ENCODE measurements at regions not wholly inside any gene's neighbourhood (a gene's known extent, or its start where the extent isn't known, plus 50 kb on each side); places are given as distances from the start of the nearest gene placed in this dataset.

DNA sequence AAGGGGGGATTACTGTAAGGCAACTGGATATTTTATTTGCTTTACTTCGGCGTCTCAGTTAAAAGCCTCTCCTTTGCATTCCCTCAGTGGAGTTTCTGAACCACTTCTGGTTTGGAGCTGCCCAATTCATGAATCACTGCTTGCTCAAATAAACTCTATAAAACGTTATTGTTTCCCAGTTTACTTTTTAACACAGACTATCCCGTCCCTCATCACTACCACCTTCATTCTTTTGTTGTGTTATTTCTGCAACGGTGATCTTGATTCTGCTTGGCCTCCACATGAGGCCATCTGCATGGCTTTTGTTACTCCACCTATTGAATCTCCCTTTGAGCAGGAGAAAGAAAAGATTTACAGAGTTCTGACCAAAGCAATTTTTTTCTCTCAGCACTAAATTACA, 104.0 kb upstream of the PLEKHA5 start:
- Histone ChIP-seq H3K9me3 (replicated peaks; ENCODE audit: low read length) (no peaks in the 10 kb centered on the region), H3K27me3 (ENCODE audit: control insufficient read depth, insufficient read depth, low read length) (no peaks in the 10 kb centered on the region), H3K36me3 (ENCODE audit: insufficient read depth, low read length) (no peaks in the 10 kb centered on the region), H3K4me2 (ENCODE audit: low read length) (no peak overlapping the region), H3K4me3 (ENCODE audit: low read length) (no peak overlapping the region), H3K9ac (ENCODE audit: low read depth, low read length) (no peak overlapping the region), H3K4me1 (ENCODE audit: control insufficient read depth, insufficient read depth, low read length) (peaks cover 1% of the 10 kb centered on the region)

DNA sequence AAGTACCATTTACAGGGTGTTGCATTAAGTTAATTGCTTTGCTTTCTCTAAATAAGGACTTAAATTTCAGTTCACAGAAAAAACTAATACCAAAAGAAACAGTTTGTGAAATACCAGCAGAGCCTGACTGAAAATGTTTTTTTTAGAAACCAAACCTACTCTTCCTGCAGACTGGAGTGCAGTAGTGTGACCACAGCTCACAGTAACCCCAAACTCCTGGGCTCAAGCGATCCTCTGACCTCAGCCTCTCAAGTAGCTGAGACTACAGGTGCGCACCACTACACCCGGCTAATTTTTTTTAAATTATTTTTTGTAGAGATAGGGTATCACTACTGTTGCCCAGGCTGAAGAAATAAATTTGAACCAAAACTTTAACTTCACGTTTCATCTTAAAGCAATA, 103.5 kb upstream of the PLEKHA5 start:
- no peaks in the 10 kb centered on the region for H3K36me3 ChIP-seq (ENCODE audit: insufficient read depth, low read length)

DNA sequence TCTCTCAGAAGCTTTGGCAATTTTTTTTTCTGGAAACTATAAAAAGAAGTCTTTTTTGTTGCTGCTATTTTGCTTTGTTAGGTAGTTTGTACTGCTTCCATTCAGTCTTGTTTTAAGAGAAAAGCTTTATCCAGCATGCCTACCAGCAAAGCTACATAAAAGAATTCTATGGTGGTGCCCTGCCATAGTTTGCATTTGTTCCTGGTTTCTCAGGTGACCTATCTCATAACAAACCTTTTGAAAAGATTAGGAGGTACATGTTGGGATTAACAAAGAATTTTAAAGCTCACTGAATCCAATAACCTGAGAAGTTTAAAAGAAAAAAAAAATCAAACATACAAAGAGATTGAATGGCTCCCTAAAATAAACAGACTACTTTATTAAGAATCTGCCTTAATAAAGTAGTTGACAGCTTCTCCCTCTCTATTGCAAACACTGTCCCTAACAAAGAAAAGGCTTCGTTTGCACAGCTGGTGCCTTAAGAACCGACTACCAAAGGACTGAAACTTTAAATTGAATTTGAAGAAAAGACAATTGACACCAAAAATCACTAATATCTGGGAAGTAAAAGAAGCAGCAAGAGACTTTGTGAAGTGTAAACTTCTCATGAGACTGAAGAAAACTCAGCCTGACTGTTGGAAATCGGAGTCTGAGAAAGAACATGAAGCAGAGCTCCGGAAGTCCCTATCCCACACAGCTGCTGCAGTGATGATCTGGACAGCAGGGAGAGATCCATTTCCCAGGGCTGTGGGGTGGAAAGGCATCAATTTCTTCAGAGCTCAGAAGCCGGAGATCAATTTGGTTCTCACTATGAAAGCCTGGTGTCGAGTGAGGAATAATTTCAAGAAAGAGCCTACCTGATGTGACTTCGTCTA, 102.7 kb upstream of the PLEKHA5 start:
- no peak overlapping the region for H3K4me2 ChIP-seq (ENCODE audit: low read length)
- H3K9ac ChIP-seq (ENCODE audit: low read depth, low read length) = no peak overlapping the region
- no peaks in the 10 kb centered on the region for H3K27me3 ChIP-seq (ENCODE audit: control insufficient read depth, insufficient read depth, low read length)
- no peak overlapping the region for H3K4me3 ChIP-seq (ENCODE audit: low read length)
- peaks cover 11% of the 10 kb centered on the region for H3K4me1 ChIP-seq (ENCODE audit: control insufficient read depth, insufficient read depth, low read length)
- no peaks in the 10 kb centered on the region for H3K36me3 ChIP-seq (ENCODE audit: insufficient read depth, low read length)
- no peaks in the 10 kb centered on the region for H3K9me3 ChIP-seq (replicated peaks; ENCODE audit: low read length)

More for the DNA sequence above, 103.5 kb upstream of the PLEKHA5 start:
- H3K4me3 ChIP-seq (ENCODE audit: low read length) = no peak overlapping the region
- H3K9me3 ChIP-seq (replicated peaks; ENCODE audit: low read length) = no peaks in the 10 kb centered on the region
- peaks cover 5% of the 10 kb centered on the region for H3K4me1 ChIP-seq (ENCODE audit: control insufficient read depth, insufficient read depth, low read length)
- no peak overlapping the region for H3K9ac ChIP-seq (ENCODE audit: low read depth, low read length)
- H3K27me3 ChIP-seq (ENCODE audit: control insufficient read depth, insufficient read depth, low read length) = no peaks in the 10 kb centered on the region
- no peak overlapping the region for H3K4me2 ChIP-seq (ENCODE audit: low read length)

DNA sequence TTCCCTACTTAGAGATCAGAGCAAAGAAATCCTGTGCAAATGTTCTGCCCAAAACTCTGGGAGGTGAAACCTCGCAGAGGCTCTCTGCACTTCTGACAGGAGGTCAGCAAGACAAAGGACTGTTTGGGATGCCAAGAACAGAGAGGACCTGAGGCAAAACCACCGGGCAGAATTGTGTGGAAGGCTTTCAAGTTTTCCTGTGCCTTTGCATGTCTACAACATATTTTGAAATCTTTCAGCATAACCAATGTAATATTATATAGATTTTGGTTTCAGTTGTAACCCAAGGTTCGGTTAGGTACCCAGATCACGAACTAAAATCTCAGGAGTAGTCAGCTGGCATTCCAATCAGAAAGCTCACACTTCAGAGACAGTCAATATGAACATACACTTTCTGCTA, 99.4 kb upstream of the PLEKHA5 start:
- no peak overlapping the region for H3K4me2 ChIP-seq (ENCODE audit: low read length)
- H3K9me3 ChIP-seq (replicated peaks; ENCODE audit: low read length) = no peaks in the 10 kb centered on the region
- H3K27me3 ChIP-seq (ENCODE audit: control insufficient read depth, insufficient read depth, low read length) = no peaks in the 10 kb centered on the region
- no peak overlapping the region for H3K9ac ChIP-seq (ENCODE audit: low read depth, low read length)
- peaks cover 11% of the 10 kb centered on the region for H3K4me1 ChIP-seq (ENCODE audit: control insufficient read depth, insufficient read depth, low read length)
- no peak overlapping the region for H3K4me3 ChIP-seq (ENCODE audit: low read length)
- no peaks in the 10 kb centered on the region for H3K36me3 ChIP-seq (ENCODE audit: insufficient read depth, low read length)

DNA sequence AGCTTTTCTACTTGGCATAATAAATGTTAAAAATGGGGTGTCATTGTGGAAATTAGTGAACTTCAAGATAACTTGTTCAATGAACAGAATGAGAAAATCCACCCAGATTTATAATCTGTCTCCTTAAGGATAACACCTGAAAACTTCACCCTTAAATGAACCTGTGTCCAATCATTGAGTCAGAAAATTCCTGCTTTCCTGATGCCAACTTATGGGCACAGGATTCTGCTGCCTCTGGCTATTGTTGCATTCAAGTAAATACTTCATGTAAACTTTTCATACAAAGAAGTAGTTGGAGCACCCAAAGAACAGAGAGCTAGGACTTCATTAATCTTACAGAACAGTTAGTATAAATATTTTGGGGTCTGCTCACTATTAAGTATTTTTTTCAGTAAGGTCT, 98.9 kb upstream of the PLEKHA5 start:
- Histone ChIP-seq H3K4me2 (ENCODE audit: low read length) (no peak overlapping the region), H3K4me3 (ENCODE audit: low read length) (no peak overlapping the region), H3K9ac (ENCODE audit: low read depth, low read length) (no peak overlapping the region), H3K9me3 (replicated peaks; ENCODE audit: low read length) (no peaks in the 10 kb centered on the region), H3K36me3 (ENCODE audit: insufficient read depth, low read length) (no peaks in the 10 kb centered on the region), H3K27me3 (ENCODE audit: control insufficient read depth, insufficient read depth, low read length) (no peaks in the 10 kb centered on the region), H3K4me1 (ENCODE audit: control insufficient read depth, insufficient read depth, low read length) (peaks cover 11% of the 10 kb centered on the region)

DNA sequence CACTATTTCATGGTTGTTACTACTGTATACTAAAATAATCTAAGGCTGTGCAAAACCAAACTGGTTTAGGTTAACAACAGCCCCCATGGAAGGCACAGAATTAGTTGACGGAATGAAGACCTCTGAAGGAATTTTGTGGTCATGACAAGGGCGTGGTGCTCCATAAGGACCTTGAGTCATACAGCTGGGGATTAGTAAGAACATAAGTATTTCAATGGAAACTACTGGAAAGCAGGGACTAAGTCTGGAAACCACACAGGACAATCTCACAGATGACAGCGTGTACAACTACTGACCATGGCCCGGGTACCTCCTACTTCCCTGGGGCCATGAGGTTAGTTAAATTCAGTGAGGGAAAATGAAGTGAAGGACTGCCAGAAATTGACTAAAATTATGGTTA, 98.5 kb upstream of the PLEKHA5 start:
- Histone ChIP-seq H3K9me3 (replicated peaks; ENCODE audit: low read length) (no peaks in the 10 kb centered on the region), H3K36me3 (ENCODE audit: insufficient read depth, low read length) (no peaks in the 10 kb centered on the region), H3K4me2 (ENCODE audit: low read length) (no peak overlapping the region), H3K27me3 (ENCODE audit: control insufficient read depth, insufficient read depth, low read length) (no peaks in the 10 kb centered on the region), H3K4me1 (ENCODE audit: control insufficient read depth, insufficient read depth, low read length) (peaks cover 11% of the 10 kb centered on the region), H3K4me3 (ENCODE audit: low read length) (no peak overlapping the region), H3K9ac (ENCODE audit: low read depth, low read length) (no peak overlapping the region)

DNA sequence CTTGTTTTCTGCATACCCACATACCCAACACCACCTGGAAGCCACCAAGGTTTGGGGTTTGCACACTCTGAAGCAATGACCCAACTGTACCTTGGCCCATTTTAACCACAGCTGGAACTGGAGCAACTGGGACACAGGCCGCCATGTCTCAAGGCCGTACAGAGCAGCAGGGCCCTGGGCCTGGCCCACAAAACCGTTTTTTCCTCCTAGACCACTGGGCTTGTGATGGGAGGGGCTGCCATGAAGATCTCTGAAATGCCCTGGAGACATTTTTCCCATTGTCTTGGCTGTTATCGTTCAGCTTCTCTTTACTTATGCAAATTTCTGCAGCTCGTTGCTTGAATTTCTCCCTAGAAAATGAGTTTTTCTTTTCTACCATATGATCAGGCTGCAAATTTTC, 96.7 kb upstream of the PLEKHA5 start:
- H3K36me3 ChIP-seq (ENCODE audit: insufficient read depth, low read length) = no peaks in the 10 kb centered on the region
- no peak overlapping the region for H3K4me3 ChIP-seq (ENCODE audit: low read length)
- H3K9ac ChIP-seq (ENCODE audit: low read depth, low read length) = no peak overlapping the region
- H3K4me1 ChIP-seq (ENCODE audit: control insufficient read depth, insufficient read depth, low read length) = peaks cover 11% of the 10 kb centered on the region
- no peak overlapping the region for H3K4me2 ChIP-seq (ENCODE audit: low read length)
- no peaks in the 10 kb centered on the region for H3K27me3 ChIP-seq (ENCODE audit: control insufficient read depth, insufficient read depth, low read length)
- no peaks in the 10 kb centered on the region for H3K9me3 ChIP-seq (replicated peaks; ENCODE audit: low read length)

DNA sequence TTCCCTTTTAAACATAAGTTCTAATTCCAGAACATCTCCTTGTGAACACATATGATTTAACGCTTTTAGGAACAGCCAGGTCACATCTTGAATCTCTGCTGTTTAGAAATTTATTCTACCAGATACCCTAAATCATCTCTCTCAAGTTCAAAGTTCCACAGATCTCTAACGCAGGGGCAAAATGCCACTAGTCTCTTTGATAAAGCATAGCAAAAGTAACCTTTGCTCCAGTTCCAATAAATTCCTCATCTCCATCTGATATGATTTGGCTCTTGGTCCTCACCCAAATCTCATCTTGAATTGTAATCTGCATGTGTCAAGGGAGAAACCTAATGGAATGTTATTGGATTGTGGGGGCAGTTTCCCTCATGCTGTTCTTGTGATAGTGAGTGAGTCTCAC, 96.3 kb upstream of the PLEKHA5 start:
- H3K9ac ChIP-seq (ENCODE audit: low read depth, low read length) = no peak overlapping the region
- H3K4me2 ChIP-seq (ENCODE audit: low read length) = no peak overlapping the region
- no peak overlapping the region for H3K4me3 ChIP-seq (ENCODE audit: low read length)

DNA sequence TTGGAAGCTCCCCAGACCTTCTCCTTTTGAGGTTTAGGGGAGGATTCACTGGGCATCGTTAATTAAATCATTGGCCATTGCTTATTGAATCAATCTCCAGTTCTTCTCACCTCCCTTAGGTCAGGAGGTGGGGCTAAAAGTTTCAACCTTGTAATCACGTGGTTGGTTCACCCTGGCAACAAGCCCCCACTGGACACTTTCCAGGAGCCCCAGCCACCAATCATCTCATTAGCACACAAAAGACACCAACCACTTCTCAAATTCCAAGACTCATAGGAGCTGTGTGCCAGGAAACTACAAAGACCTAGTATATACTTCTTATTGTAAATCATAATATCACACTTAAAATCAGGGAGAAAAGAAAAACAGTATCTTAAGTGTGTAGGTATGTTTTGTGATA, 94.6 kb upstream of the PLEKHA5 start:
- Histone ChIP-seq H3K4me3 (ENCODE audit: low read length) (no peak overlapping the region), H3K9me3 (replicated peaks; ENCODE audit: low read length) (no peaks in the 10 kb centered on the region), H3K36me3 (ENCODE audit: insufficient read depth, low read length) (no peaks in the 10 kb centered on the region), H3K9ac (ENCODE audit: low read depth, low read length) (no peak overlapping the region), H3K4me1 (ENCODE audit: control insufficient read depth, insufficient read depth, low read length) (peaks cover 14% of the 10 kb centered on the region), H3K27me3 (ENCODE audit: control insufficient read depth, insufficient read depth, low read length) (no peaks in the 10 kb centered on the region), H3K4me2 (ENCODE audit: low read length) (no peak overlapping the region)

More for the DNA sequence above, 96.3 kb upstream of the PLEKHA5 start:
- H3K27me3 ChIP-seq (ENCODE audit: control insufficient read depth, insufficient read depth, low read length) = no peaks in the 10 kb centered on the region
- peaks cover 11% of the 10 kb centered on the region for H3K4me1 ChIP-seq (ENCODE audit: control insufficient read depth, insufficient read depth, low read length)
- no peaks in the 10 kb centered on the region for H3K9me3 ChIP-seq (replicated peaks; ENCODE audit: low read length)
- H3K36me3 ChIP-seq (ENCODE audit: insufficient read depth, low read length) = no peaks in the 10 kb centered on the region

DNA sequence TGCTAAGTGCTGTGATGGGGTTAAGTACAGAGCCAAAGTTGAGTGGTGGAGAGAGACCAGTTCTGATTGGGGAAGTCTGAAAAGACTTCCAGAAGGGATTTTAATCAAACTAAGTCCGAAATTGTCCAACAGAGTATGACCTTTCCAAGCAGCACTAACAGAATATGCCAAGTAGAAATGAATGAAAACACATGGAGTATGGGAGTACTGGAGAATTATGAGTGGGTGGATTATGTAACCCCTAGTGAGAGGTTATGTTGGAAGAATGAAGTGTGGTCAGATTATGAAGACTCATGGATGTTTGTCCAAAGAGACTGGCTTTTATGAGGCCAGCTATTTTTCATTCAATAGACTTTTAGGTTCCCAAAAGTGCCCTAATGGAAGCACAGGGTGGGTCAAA, 94.0 kb upstream of the PLEKHA5 start:
- Histone ChIP-seq H3K9ac (ENCODE audit: low read depth, low read length) (no peak overlapping the region), H3K27me3 (ENCODE audit: control insufficient read depth, insufficient read depth, low read length) (no peaks in the 10 kb centered on the region), H3K4me2 (ENCODE audit: low read length) (no peak overlapping the region), H3K4me1 (ENCODE audit: control insufficient read depth, insufficient read depth, low read length) (peaks cover 14% of the 10 kb centered on the region), H3K9me3 (replicated peaks; ENCODE audit: low read length) (no peaks in the 10 kb centered on the region), H3K36me3 (ENCODE audit: insufficient read depth, low read length) (no peaks in the 10 kb centered on the region), H3K4me3 (ENCODE audit: low read length) (no peak overlapping the region)

DNA sequence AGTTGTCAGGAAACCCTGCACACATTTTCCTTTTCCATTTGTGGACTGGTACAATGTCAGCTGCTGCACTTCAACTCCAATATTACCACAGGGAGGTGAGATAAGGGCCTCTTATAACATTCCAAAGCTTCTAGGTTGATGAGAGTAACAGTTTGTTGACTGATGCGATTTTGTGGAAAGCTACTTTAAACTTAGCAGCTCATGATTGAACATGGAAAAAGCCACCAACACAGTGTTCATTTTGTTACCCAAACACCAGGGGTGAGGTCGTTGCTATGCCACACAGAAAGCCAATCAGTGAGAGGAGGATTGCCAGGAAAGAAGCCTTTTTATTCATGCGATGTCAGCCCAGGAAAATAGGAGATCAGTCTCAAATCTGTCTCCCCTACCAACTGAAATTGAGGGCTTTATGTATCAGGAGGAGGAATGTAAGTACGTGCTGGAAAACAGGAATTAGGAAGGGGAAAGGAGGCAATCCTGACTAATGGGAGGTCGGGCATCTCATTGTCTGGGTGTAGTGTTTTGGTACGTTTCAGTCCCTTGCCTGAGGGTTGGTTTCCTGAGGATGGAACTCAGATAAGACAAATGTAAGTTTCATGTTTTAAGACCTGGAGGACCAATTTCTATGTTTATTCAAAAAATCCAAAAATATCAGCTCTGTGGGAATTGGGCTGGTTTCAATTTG, 92.7 kb upstream of the PLEKHA5 start:
- H3K4me2 ChIP-seq (ENCODE audit: low read length) = no peak overlapping the region
- no peaks in the 10 kb centered on the region for H3K36me3 ChIP-seq (ENCODE audit: insufficient read depth, low read length)

DNA sequence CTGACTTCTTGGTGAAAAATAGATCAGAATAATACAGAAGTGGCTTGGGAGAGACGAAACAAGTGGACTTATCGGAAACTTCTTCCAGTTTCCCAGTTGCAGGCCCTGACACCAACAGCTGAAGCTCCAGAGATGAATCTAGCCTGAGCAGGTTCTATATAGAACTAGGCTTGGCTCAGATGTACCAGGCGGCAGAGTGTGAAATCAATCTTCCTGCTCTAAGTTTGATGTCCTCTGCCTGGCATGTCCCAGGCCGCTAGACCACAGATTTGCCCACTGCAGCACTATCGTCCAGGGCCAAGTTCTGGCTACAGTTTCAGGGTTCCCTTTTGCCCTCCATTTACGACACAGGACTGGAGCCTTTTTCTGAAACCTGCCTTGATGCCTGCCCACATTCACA, 91.3 kb upstream of the PLEKHA5 start:
- Histone ChIP-seq H3K9ac (ENCODE audit: low read depth, low read length) (no peak overlapping the region), H3K4me3 (ENCODE audit: low read length) (no peak overlapping the region), H3K4me1 (ENCODE audit: control insufficient read depth, insufficient read depth, low read length) (peaks cover 3% of the 10 kb centered on the region), H3K36me3 (ENCODE audit: insufficient read depth, low read length) (no peaks in the 10 kb centered on the region), H3K4me2 (ENCODE audit: low read length) (no peak overlapping the region), H3K27me3 (ENCODE audit: control insufficient read depth, insufficient read depth, low read length) (no peaks in the 10 kb centered on the region), H3K9me3 (replicated peaks; ENCODE audit: low read length) (no peaks in the 10 kb centered on the region)

More for the DNA sequence above, 92.7 kb upstream of the PLEKHA5 start:
- no peak overlapping the region for H3K9ac ChIP-seq (ENCODE audit: low read depth, low read length)
- no peak overlapping the region for H3K4me3 ChIP-seq (ENCODE audit: low read length)
- H3K9me3 ChIP-seq (replicated peaks; ENCODE audit: low read length) = no peaks in the 10 kb centered on the region
- peaks cover 3% of the 10 kb centered on the region for H3K4me1 ChIP-seq (ENCODE audit: control insufficient read depth, insufficient read depth, low read length)
- no peaks in the 10 kb centered on the region for H3K27me3 ChIP-seq (ENCODE audit: control insufficient read depth, insufficient read depth, low read length)
